ENCODE measurements at regions not wholly inside any gene's neighbourhood (a gene's known extent, or its start where the extent isn't known, plus 50 kb on each side); places are given as distances from the start of the nearest gene placed in this dataset.

DNA sequence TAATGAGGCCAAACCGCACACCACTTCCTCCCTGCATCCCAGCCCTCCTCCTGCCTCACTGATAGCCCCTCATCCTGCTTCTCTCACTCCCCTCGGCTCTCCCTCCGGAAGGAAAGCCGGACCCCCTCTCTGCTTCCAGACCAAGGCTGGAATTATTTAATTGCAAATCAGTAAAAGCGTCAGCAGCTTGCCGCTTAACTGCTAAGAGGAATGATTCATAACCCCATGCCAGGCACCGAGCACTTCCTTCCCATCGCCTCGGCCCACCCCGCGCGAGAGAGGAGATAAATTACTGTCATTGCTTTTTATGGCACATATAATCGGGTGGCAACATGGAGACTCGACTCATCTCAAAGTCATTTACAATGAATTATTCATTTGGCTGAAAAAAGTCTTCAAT is 77.3 kb downstream of the UBIAD1 start:
- Histone ChIP-seq H3K4me1 (ENCODE audit: control insufficient read depth in 4 of 4, insufficient read depth in 4 of 4, low read length in 3 of 4) (no peaks in the 10 kb centered on the region), H3K9me3 (ENCODE audit: control insufficient read depth in 4 of 4, low read length in 3 of 4) (peaks cover 2 to 18% (median 10%) of the 10 kb centered on the region in 4 donors), H3K36me3 (ENCODE audit: control insufficient read depth in 4 of 4, insufficient read depth in 3 of 4, low read depth in 1 of 4, low read length in 3 of 4) (no peaks in the 10 kb centered on the region), H3K27me3 (ENCODE audit: control insufficient read depth in 4 of 4, insufficient read depth in 4 of 4, low read length in 3 of 4) (no peaks in the 10 kb centered on the region), H3K9ac (ENCODE audit: low read depth in 1 of 2, low read length in 2 of 2) (no peak overlapping the region), H3K27ac (ENCODE audit: low read depth in 1 of 2, low read length in 2 of 2) (no peak overlapping the region), H3K4me3 (ENCODE audit: low read depth in 1 of 3, low read length in 3 of 3) (no peak overlapping the region)
- WGBS, result 47% methylated on average over 14 of the region's 14 CpGs
- no peak for DNase-seq (ENCODE audit: low spot score)
- no peak for TF ChIP-seq HNF4A (conservative IDR thresholded peaks at IDR 0.05)
- TF ChIP-seq, protein P1, sequence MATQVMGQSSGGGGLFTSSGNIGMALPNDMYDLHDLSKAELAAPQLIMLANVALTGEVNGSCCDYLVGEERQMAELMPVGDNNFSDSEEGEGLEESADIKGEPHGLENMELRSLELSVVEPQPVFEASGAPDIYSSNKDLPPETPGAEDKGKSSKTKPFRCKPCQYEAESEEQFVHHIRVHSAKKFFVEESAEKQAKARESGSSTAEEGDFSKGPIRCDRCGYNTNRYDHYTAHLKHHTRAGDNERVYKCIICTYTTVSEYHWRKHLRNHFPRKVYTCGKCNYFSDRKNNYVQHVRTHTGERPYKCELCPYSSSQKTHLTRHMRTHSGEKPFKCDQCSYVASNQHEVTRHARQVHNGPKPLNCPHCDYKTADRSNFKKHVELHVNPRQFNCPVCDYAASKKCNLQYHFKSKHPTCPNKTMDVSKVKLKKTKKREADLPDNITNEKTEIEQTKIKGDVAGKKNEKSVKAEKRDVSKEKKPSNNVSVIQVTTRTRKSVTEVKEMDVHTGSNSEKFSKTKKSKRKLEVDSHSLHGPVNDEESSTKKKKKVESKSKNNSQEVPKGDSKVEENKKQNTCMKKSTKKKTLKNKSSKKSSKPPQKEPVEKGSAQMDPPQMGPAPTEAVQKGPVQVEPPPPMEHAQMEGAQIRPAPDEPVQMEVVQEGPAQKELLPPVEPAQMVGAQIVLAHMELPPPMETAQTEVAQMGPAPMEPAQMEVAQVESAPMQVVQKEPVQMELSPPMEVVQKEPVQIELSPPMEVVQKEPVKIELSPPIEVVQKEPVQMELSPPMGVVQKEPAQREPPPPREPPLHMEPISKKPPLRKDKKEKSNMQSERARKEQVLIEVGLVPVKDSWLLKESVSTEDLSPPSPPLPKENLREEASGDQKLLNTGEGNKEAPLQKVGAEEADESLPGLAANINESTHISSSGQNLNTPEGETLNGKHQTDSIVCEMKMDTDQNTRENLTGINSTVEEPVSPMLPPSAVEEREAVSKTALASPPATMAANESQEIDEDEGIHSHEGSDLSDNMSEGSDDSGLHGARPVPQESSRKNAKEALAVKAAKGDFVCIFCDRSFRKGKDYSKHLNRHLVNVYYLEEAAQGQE (IDR thresholded peaks at IDR 0.05), result no peak
- TF ChIP-seq FOXA2 (IDR thresholded peaks at IDR 0.05), result no peak
- TF ChIP-seq, protein P2, sequence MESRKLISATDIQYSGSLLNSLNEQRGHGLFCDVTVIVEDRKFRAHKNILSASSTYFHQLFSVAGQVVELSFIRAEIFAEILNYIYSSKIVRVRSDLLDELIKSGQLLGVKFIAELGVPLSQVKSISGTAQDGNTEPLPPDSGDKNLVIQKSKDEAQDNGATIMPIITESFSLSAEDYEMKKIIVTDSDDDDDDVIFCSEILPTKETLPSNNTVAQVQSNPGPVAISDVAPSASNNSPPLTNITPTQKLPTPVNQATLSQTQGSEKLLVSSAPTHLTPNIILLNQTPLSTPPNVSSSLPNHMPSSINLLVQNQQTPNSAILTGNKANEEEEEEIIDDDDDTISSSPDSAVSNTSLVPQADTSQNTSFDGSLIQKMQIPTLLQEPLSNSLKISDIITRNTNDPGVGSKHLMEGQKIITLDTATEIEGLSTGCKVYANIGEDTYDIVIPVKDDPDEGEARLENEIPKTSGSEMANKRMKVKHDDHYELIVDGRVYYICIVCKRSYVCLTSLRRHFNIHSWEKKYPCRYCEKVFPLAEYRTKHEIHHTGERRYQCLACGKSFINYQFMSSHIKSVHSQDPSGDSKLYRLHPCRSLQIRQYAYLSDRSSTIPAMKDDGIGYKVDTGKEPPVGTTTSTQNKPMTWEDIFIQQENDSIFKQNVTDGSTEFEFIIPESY (IDR thresholded peaks at IDR 0.05), result no peak
- TF ChIP-seq, protein P3, sequence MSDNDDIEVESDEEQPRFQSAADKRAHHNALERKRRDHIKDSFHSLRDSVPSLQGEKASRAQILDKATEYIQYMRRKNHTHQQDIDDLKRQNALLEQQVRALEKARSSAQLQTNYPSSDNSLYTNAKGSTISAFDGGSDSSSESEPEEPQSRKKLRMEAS (IDR thresholded peaks at IDR 0.05), result no peak
- no peak for TF ChIP-seq FOXA1 (IDR thresholded peaks at IDR 0.05)
- TF ChIP-seq, protein P4, sequence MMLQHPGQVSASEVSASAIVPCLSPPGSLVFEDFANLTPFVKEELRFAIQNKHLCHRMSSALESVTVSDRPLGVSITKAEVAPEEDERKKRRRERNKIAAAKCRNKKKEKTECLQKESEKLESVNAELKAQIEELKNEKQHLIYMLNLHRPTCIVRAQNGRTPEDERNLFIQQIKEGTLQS (IDR thresholded peaks at IDR 0.05), result no peak
- no peak for TF ChIP-seq TAF1 (conservative IDR thresholded peaks at IDR 0.05)
- TF ChIP-seq JUND (IDR thresholded peaks at IDR 0.05), result no peak
- no peak for TF ChIP-seq CTCF (IDR thresholded peaks at IDR 0.05; ENCODE audit: low read depth, low read length, missing input control)
- TF ChIP-seq SP1 (IDR thresholded peaks at IDR 0.05), result no peak

- Histone ChIP-seq H3K4me3 (ENCODE audit: low read depth in 1 of 3, low read length in 3 of 3) (no peak overlapping the region), H3K27me3 (ENCODE audit: control insufficient read depth in 4 of 4, insufficient read depth in 4 of 4, low read length in 3 of 4) (peaks cover 0 to 3% (median 0%) of the 10 kb centered on the region in 4 donors)
- whole genome bisulfite sequencing, result 90% methylated on average over 12 of the region's 12 CpGs
- no peak for TF ChIP-seq HNF4A (conservative IDR thresholded peaks at IDR 0.05)
- no peak for TF ChIP-seq YY1 (IDR thresholded peaks at IDR 0.05)
- TF ChIP-seq, protein P1 (IDR thresholded peaks at IDR 0.05), result no peak
- TF ChIP-seq GABPA (IDR thresholded peaks at IDR 0.05 in 1 of 2, conservative IDR thresholded peaks at IDR 0.05 in 1 of 2), result no peak
- TF ChIP-seq JUND (IDR thresholded peaks at IDR 0.05), result no peak
- TF ChIP-seq, protein P3 (IDR thresholded peaks at IDR 0.05), result no peak
- no peak for TF ChIP-seq RAD21 (IDR thresholded peaks at IDR 0.05)
- no peak for TF ChIP-seq FOXA2 (IDR thresholded peaks at IDR 0.05)
- TF ChIP-seq, protein P4 (IDR thresholded peaks at IDR 0.05), result no peak
- TF ChIP-seq NR2F2 (IDR thresholded peaks at IDR 0.05), result no peak
- no peak for TF ChIP-seq TAF1 (conservative IDR thresholded peaks at IDR 0.05)
- no peak for TF ChIP-seq CTCF (IDR thresholded peaks at IDR 0.05; ENCODE audit: low read depth, low read length, missing input control)
These were observed 79.2 kb downstream of the UBIAD1 start for GRCh38 chr1:11352058-11352715.

More at GRCh38 chr1:11352058-11352715, 79.2 kb downstream of the UBIAD1 start:
- no peaks in the 10 kb centered on the region for H3K36me3 ChIP-seq (ENCODE audit: control insufficient read depth in 4 of 4, insufficient read depth in 3 of 4, low read depth in 1 of 4, low read length in 3 of 4)
- H3K4me1 ChIP-seq (ENCODE audit: control insufficient read depth in 4 of 4, insufficient read depth in 4 of 4, low read length in 3 of 4), result no peaks in the 10 kb centered on the region
- DNase-seq (ENCODE audit: low spot score), result no peak
- H3K9ac ChIP-seq (ENCODE audit: low read depth in 1 of 2, low read length in 2 of 2), result no peak overlapping the region
- no peak overlapping the region for H3K27ac ChIP-seq (ENCODE audit: low read depth in 1 of 2, low read length in 2 of 2)
- H3K9me3 ChIP-seq (ENCODE audit: control insufficient read depth in 4 of 4, low read length in 3 of 4), result peaks cover 2 to 18% (median 10%) of the 10 kb centered on the region in 4 donors
